Tibial nerve (tissue), 4 donors: ENCODE measurements at regions not wholly inside any gene's neighbourhood (a gene's known extent, or its start where the extent isn't known, plus 50 kb on each side); places are given as distances from the start of the nearest gene placed in this dataset.

ENCODE experiments used
- DNase-seq, 2 donors: peaks; one replicate each; pipeline ENCODE4 v3.0.0-alpha.2; 2019; ENCODE audit warnings: low spot score in 2 of 2
- H3K27ac ChIP-seq, 4 donors: fragments of 200-600 bp; sonication (generic) in 3 of 4; one replicate each; pipeline ENCODE4 v1.5.1; 2017 to 2019; ENCODE audit warnings: mild to moderate bottlenecking in 1 of 4
- H3K27me3 ChIP-seq, 2 donors: fragments of 200-600 bp; sonication (generic) in 1 of 2; one replicate each; pipeline versions ENCODE4 v1.5.1 to v1.6.0; 2017 to 2019
- H3K36me3 ChIP-seq, 3 donors: fragments of 200-600 bp; sonication (generic); one replicate each; pipeline ENCODE4 v1.5.1; 2018 to 2019
- H3K4me1 ChIP-seq, 4 donors: fragments of 200-600 bp; sonication (generic) in 3 of 4; one replicate each; pipeline ENCODE4 v1.5.1; 2017 to 2019
- H3K4me3 ChIP-seq, 4 donors: fragments of 200-600 bp; sonication (generic) in 3 of 4; one replicate each; pipeline ENCODE4 v1.5.1; 2017 to 2019; ENCODE audit warnings: mild to moderate bottlenecking in 1 of 4, moderate library complexity in 1 of 4
- H3K9me3 ChIP-seq, 4 donors: fragments of 200-600 bp; sonication (generic) in 3 of 4; one replicate each; pipeline ENCODE4 v1.5.1; 2017 to 2019
- EP300 ChIP-seq, 2 donors: sonication (generic); formaldehyde crosslinking; IDR thresholded peaks; one replicate each; pipeline ENCODE4 v1.6.1; 2017; ENCODE audit warnings: antibody characterized with exemption in 2 of 2, mild to moderate bottlenecking in 1 of 2
- POLR2A ChIP-seq, 2 donors: fragments of 450-650 bp; IDR thresholded peaks; one replicate each; pipeline ENCODE4 v1.6.1; 2017; ENCODE audit warnings: antibody characterized with exemption in 2 of 2, mild to moderate bottlenecking in 2 of 2, moderate library complexity in 2 of 2
- WGBS, 2 donors: methylation state at CpG; one replicate each; pipeline ENCODE4 v1.1.5; 2018; 5-methylcytosine and 5-hydroxymethylcytosine counted together
- TF ChIP-seq, protein P1 (sequence below), 5 experiments: fragments of 200-600 bp in 3 of 5; fragments of 450-650 bp in 2 of 5; sonication (generic) in 3 of 5; IDR thresholded peaks; one replicate each; pipeline ENCODE4 v1.5.1; 2016 to 2019; ENCODE audit warnings: antibody characterized with exemption in 5 of 5, mild to moderate bottlenecking in 3 of 5, moderate library complexity in 2 of 5

DNA sequence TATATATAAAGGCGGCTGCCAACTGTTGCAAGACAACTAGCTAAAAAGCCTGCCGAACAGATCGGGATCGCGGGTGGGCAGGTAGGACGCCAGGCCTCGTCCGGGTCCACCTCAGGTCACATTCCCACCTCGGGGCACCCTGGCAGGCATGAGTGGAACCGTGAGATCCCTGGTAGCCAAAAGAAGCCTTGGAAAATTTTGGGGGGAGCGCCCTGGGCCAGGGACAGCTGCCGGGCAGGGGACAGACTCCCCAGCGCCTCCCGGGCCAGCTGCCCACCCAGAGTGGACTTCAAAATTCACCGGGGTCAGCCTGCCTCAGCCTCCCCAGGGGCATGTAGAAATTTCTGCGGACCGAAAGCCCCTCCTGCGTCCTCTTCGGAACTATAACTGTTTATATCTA, 760.9 kb downstream of the KCNJ18 start:
- 88 to 91% methylated on average over 17 to 19 of the region's 19 CpGs for WGBS, 2 donors
- TF ChIP-seq EP300 (IDR thresholded peaks at IDR 0.05) (no peak), POLR2A (IDR thresholded peaks at IDR 0.05) (no peak)
- TF ChIP-seq, protein P1, sequence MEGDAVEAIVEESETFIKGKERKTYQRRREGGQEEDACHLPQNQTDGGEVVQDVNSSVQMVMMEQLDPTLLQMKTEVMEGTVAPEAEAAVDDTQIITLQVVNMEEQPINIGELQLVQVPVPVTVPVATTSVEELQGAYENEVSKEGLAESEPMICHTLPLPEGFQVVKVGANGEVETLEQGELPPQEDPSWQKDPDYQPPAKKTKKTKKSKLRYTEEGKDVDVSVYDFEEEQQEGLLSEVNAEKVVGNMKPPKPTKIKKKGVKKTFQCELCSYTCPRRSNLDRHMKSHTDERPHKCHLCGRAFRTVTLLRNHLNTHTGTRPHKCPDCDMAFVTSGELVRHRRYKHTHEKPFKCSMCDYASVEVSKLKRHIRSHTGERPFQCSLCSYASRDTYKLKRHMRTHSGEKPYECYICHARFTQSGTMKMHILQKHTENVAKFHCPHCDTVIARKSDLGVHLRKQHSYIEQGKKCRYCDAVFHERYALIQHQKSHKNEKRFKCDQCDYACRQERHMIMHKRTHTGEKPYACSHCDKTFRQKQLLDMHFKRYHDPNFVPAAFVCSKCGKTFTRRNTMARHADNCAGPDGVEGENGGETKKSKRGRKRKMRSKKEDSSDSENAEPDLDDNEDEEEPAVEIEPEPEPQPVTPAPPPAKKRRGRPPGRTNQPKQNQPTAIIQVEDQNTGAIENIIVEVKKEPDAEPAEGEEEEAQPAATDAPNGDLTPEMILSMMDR (IDR thresholded peaks at IDR 0.05) = no peak
- no peak overlapping the region for H3K4me3 ChIP-seq

DNA sequence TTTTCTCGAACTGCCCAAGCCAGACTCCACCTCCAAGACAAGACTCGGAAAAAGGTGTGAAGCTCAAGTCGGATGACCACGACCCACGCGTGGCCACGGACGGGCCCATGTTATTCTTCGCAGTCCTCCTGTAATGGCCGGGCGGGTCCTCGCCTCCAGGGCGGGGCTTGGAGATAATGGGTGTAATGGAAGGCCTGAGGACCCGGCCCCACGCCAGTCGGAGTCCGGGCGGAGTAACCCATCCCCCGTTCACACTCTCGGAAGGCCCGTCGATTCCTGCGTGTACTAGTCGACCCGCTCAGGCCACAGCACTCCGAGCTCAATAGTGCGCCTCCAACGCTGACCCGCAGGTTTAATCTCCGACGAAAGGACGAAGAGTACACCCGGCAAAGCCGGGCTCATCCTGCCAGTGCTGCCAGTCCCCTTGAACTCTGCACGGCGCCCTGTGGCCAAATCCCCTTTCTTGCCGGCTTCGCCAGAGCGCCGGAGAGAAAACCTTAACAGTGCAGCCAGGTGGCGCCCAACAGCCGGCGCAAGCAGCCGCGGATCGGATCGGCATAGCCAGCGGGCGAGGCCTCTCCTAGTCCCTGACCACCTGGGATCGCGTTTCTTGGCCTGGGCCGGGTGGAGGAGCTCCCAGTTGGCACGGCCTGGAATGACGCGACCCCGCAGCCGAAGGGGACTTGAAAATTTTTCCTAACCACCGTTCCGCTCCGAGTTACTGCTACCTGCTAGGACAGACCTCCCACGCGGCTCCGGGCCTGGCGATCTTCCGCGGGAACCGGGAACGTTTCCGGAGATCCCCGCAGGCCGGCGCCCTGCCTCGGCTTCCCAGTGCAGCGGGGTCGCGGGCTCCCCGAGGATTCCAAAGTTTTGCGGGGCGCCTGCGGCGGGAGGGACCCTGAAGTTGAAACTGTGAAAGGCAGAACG, 762.0 kb downstream of the KCNJ18 start:
- WGBS, 2 donors = 73% methylated on average over 69 to 81 of the region's 82 CpGs
- TF ChIP-seq POLR2A (IDR thresholded peaks at IDR 0.05) = no peak
- TF ChIP-seq EP300 (IDR thresholded peaks at IDR 0.05) = no peak
- TF ChIP-seq, protein P1 (IDR thresholded peaks at IDR 0.05) = no peak
- Histone ChIP-seq H3K4me3 (no peak overlapping the region), H3K27me3 (no peaks in the 10 kb centered on the region), H3K36me3 (no peaks in the 10 kb centered on the region), H3K4me1 (no peaks in the 10 kb centered on the region), H3K27ac (no peak overlapping the region), H3K9me3 (peaks cover 0 to 31% (median 0%) of the 10 kb centered on the region in 4 donors)
- DNase-seq = no peak

More for the DNA sequence above, 760.9 kb downstream of the KCNJ18 start:
- Histone ChIP-seq H3K4me1 (no peaks in the 10 kb centered on the region), H3K27me3 (no peaks in the 10 kb centered on the region), H3K36me3 (no peaks in the 10 kb centered on the region), H3K9me3 (peaks cover 0 to 22% (median 0%) of the 10 kb centered on the region in 4 donors), H3K27ac (no peak overlapping the region)
- no peak for DNase-seq

DNA sequence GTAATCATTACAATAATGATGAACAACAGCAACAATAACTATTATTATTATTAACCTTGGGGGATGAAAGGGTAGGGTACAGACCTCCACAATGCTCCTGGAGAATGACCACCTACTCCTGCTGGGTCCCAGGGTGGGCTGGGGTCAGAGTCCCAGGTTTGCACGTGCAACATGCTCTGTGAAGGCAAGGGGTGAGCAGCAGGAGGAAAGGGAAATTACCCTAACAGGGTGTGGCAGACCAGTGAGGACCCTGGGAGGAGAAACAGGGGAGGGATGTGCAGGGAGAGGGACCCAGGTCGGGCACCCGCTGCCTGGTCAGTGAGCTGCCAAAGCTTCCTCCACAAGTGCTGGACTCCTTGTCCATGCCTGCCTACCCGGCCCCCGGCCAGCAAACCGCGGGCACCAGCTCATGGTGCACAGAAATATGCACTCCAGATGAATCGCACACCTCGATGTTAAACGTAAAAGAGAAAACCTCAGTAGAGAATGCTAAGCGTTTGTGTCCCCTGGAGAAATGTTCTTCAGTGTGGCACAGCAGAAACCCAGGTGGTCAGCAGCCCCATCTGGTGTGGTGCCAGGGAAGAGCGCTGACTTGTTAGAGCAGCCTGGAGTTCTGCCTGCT, 767.1 kb downstream of the KCNJ18 start:
- Histone ChIP-seq H3K9me3 (peaks cover 0 to 31% (median 0%) of the 10 kb centered on the region in 4 donors), H3K36me3 (no peaks in the 10 kb centered on the region), H3K27me3 (no peaks in the 10 kb centered on the region), H3K4me3 (no peak overlapping the region), H3K4me1 (no peaks in the 10 kb centered on the region), H3K27ac (no peak overlapping the region)
- 84 to 85% methylated on average over 11 to 12 of the region's 12 CpGs for WGBS, 2 donors
- DNase-seq = no peak
- TF ChIP-seq POLR2A (IDR thresholded peaks at IDR 0.05) (no peak), EP300 (IDR thresholded peaks at IDR 0.05) (no peak)
- TF ChIP-seq, protein P1 (IDR thresholded peaks at IDR 0.05) = no peak

DNA sequence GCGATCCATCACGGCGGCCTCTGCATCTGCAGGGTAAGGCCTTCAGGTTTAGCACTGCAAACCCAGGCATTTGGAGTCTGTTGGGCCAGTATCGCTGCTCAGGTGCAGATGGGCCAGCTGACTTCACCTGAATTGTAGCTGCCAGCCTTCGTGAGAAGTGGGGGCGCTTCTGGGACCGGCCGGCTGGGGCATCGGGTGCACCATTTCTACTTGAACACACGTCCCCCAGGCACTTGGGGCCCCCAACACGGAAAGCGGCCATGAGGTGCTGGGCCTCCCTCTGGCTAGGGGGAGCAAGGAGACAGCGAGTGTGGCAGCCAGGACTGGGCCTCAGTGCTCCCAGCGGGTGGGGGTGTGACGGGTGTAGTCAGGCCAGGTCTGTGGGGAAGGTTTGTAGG, 767.6 kb downstream of the KCNJ18 start:
- peaks cover 0 to 26% (median 0%) of the 10 kb centered on the region in 4 donors for H3K9me3 ChIP-seq
- H3K4me3 ChIP-seq = no peak overlapping the region
- 78% methylated on average over 14 to 15 of the region's 15 CpGs for WGBS, 2 donors
- H3K27ac ChIP-seq = no peak overlapping the region
- H3K36me3 ChIP-seq = no peaks in the 10 kb centered on the region
- H3K27me3 ChIP-seq = no peaks in the 10 kb centered on the region
- H3K4me1 ChIP-seq = no peaks in the 10 kb centered on the region
- DNase-seq = no peak
- TF ChIP-seq, protein P1 (IDR thresholded peaks at IDR 0.05) = no peak
- TF ChIP-seq POLR2A (IDR thresholded peaks at IDR 0.05) (no peak), EP300 (IDR thresholded peaks at IDR 0.05) (no peak)
